ENCODE measurements at regions not wholly inside any gene's neighbourhood (a gene's known extent, or its start where the extent isn't known, plus 50 kb on each side); places are given as distances from the start of the nearest gene placed in this dataset.
"Not testable (repeated sequence)": the region's sequence is repeated elsewhere in the genome, so short reads cannot be mapped to it uniquely, and the experiment has no call there.

GRCh38 chr15:87672309-87673288 lies 583.9 kb downstream of the NTRK3 start:
- no peak for FAIRE-seq

- no peak for FAIRE-seq
Observed at GRCh38 chr15:87671289-87671688, 585.2 kb downstream of the NTRK3 start.

GRCh38 chr15:87669846-87670245 lies 586.7 kb downstream of the NTRK3 start:
- no peak for FAIRE-seq

GRCh38 chr15:87668768-87669564 lies 587.6 kb downstream of the NTRK3 start:
- FAIRE-seq, result not testable (repeated sequence)

GRCh38 chr15:87667643-87668042 lies 588.9 kb downstream of the NTRK3 start:
- no peak for FAIRE-seq

GRCh38 chr15:87662575-87662974 lies 594.0 kb downstream of the NTRK3 start:
- FAIRE-seq, result no peak

GRCh38 chr15:87661454-87662355 lies 594.8 kb downstream of the NTRK3 start:
- FAIRE-seq, result no peak

GRCh38 chr15:87660251-87661129 lies 596.0 kb downstream of the NTRK3 start:
- no peak for FAIRE-seq

- no peak for FAIRE-seq
Observed at GRCh38 chr15:87656372-87656771, 600.2 kb downstream of the NTRK3 start.

- no peak for FAIRE-seq
Observed at GRCh38 chr15:87653646-87654045, 602.9 kb downstream of the NTRK3 start.

- no peak for FAIRE-seq
Observed at GRCh38 chr15:87649175-87649574, 607.4 kb downstream of the NTRK3 start.

GRCh38 chr15:87648278-87648677 lies 608.3 kb downstream of the NTRK3 start:
- no peak for FAIRE-seq

GRCh38 chr15:87645723-87646122 lies 610.8 kb downstream of the NTRK3 start:
- no peak for FAIRE-seq

GRCh38 chr15:87642997-87643396 lies 613.5 kb downstream of the NTRK3 start:
- FAIRE-seq, result not testable (repeated sequence)

- no peak for FAIRE-seq
Observed at GRCh38 chr15:87639305-87640011, 617.1 kb downstream of the NTRK3 start.

GRCh38 chr15:87638554-87639083 lies 617.9 kb downstream of the NTRK3 start:
- no peak for FAIRE-seq

GRCh38 chr15:87634361-87634760 lies 622.2 kb downstream of the NTRK3 start:
- no peak for FAIRE-seq

GRCh38 chr15:87633525-87633924 lies 623.0 kb downstream of the NTRK3 start:
- no peak for FAIRE-seq

- FAIRE-seq, result no peak
Observed at GRCh38 chr15:87632364-87632763, 624.2 kb downstream of the NTRK3 start.

GRCh38 chr15:87631775-87632174 lies 624.8 kb downstream of the NTRK3 start:
- no peak for FAIRE-seq

GRCh38 chr15:87631093-87631492 lies 625.4 kb downstream of the NTRK3 start:
- FAIRE-seq, result no peak

Data from endometrium (tissue), 2 donors.